Peyer's patch (tissue), 4 donors: ENCODE measurements at regions not wholly inside any gene's neighbourhood (a gene's known extent, or its start where the extent isn't known, plus 50 kb on each side); places are given as distances from the start of the nearest gene placed in this dataset.

Source experiments
- CTCF ChIP-seq, 6 experiments: fragments of 450-650 bp in 4 of 6; fragments of 200-600 bp in 2 of 6; sonication (generic) in 1 of 6; IDR thresholded peaks; one replicate each; pipeline ENCODE4 v1.5.1; 2017 to 2019; ENCODE audit warnings: antibody characterized with exemption in 6 of 6, mild to moderate bottlenecking in 3 of 6, moderate library complexity in 1 of 6
- POLR2A ChIP-seq, 2 donors: fragments of 450-650 bp; IDR thresholded peaks; one replicate each; pipeline ENCODE4 v1.5.1; 2017; ENCODE audit warnings: antibody characterized with exemption in 2 of 2, mild to moderate bottlenecking in 2 of 2, moderate library complexity in 2 of 2

DNA sequence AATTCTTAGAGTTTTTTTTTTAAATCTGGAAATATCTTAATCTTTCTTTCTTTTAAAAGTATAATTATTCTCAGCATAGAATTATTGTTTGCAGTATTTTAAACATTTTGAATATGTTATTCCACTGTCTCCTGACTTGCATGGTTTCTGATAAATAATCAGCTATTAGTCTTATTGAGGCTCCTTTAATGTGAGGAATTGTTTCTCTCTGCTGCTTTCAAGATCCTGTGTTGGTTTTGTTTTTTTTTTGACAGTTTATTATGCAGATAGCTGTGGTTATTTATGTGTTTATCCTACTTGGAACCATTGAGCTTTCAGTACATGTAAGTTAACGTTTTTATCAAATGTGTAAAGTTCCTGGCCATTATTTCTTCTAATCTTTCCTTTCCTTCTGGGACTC, 477.9 kb upstream of the HTR2A start:
- TF ChIP-seq CTCF (IDR thresholded peaks at IDR 0.05) (no peak), POLR2A (IDR thresholded peaks at IDR 0.05) (no peak)
